ENCODE measurements at regions not wholly inside any gene's neighbourhood (a gene's known extent, or its start where the extent isn't known, plus 50 kb on each side); places are given as distances from the start of the nearest gene placed in this dataset.

- peaks cover 0 to 2% (median 1%) of the 10 kb centered on the region in 3 donors for H3K27me3 Mint-ChIP-seq (ENCODE audit: low read depth in 3 of 3)
- no peak for TF ChIP-seq CTCF (IDR thresholded peaks at IDR 0.05)
- Histone ChIP-seq H4K20me1 (ENCODE audit: insufficient read depth, low read length) (no peaks in the 10 kb centered on the region), H2AFZ (ENCODE audit: insufficient read depth, low read depth, low read length, poor library complexity, severe bottlenecking) (no peak overlapping the region), H3K27me3 (ENCODE audit: control insufficient read depth in 2 of 2, insufficient read depth in 2 of 2, low read length in 2 of 2) (no peaks in the 10 kb centered on the region), H3K27ac (ENCODE audit: low read depth in 1 of 2, low read length in 2 of 2) (no peak overlapping the region), H3K9me3 (replicated peaks in 1 of 2; ENCODE audit: control insufficient read depth in 1 of 2, insufficient read depth in 1 of 2, low read length in 2 of 2) (no peaks in the 10 kb centered on the region), H3K36me3 (replicated peaks in 1 of 2; ENCODE audit: control insufficient read depth in 1 of 2, insufficient read depth in 2 of 2, low read length in 2 of 2) (no peaks in the 10 kb centered on the region), H3K4me3 (replicated peaks in 1 of 3; ENCODE audit: low read depth in 2 of 3, low read length in 3 of 3) (no peak overlapping the region), H3K9ac (ENCODE audit: insufficient read depth, low read length, poor library complexity, severe bottlenecking) (no peak overlapping the region), H3K79me2 (ENCODE audit: insufficient read depth, low read length) (no peaks in the 10 kb centered on the region), H3K4me2 (replicated peaks; ENCODE audit: extremely low read depth, low read length, poor library complexity, severe bottlenecking) (no peak overlapping the region), H3K4me1 (ENCODE audit: control insufficient read depth in 1 of 2, insufficient read depth in 2 of 2, low read length in 2 of 2) (peaks cover 0 to 5% of the 10 kb centered on the region in 2 donors)
- H3K4me3 Mint-ChIP-seq = no peak overlapping the region
- H3K9me3 Mint-ChIP-seq = peaks cover 0 to 8% (median 4%) of the 10 kb centered on the region in 7 donors
- intact Hi-C loops (cut with micrococcal nuclease) = no loop called here
- DNase-seq = no peak
- H3K36me3 Mint-ChIP-seq = no peaks in the 10 kb centered on the region
- no peak overlapping the region for H3K27ac Mint-ChIP-seq
- no peaks in the 10 kb centered on the region for H3K4me1 Mint-ChIP-seq
Measured at GRCh38 chr3:153658136-153658535, 463.1 kb upstream of the ARHGEF26 start.

DNA sequence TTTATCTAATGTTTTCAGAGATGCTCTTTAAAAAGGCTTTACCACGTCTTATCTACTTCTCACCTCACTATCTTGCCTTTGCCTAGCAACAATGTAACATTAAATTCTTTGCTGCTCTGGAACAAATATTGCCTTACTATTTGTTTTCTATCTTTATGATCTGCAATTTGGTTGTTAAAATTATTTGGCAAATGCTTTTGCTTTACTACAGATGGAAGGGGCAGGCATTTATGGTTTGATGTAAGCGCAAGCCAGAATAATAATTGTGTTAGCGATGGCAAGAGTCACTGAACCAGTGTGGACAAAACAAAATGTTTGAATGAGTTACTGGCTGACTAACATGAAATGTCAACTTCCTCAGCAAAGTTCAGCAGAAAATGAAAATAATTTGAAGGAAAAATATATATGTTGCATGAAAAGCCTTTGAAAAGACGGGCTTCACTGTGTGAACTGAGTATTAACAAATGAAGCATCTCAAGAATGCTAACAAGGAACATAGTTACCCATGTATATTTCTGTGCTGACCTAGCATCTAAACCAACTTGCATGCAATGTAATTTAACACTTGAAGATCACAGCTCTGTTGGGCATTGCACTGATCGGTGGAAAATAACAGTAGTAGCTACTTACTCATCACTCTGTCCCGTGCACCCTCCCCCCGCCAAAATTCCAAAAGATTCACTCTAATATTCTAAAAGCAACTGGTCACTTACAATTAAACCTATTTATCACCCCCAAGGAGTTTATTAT lies 454.0 kb upstream of the ARHGEF26 start:
- Mint-ChIP-seq H3K4me3 (no peak overlapping the region), H3K27me3 (ENCODE audit: low read depth in 3 of 3) (peaks cover 1 to 7% (median 2%) of the 10 kb centered on the region in 3 donors), H3K9me3 (peaks cover 0 to 4% (median 2%) of the 10 kb centered on the region in 7 donors), H3K4me1 (peaks cover 2% of the 10 kb centered on the region), H3K27ac (no peak overlapping the region), H3K36me3 (no peaks in the 10 kb centered on the region)
- Histone ChIP-seq H3K4me2 (replicated peaks; ENCODE audit: extremely low read depth, low read length, poor library complexity, severe bottlenecking) (no peak overlapping the region), H3K79me2 (ENCODE audit: insufficient read depth, low read length) (no peaks in the 10 kb centered on the region), H2AFZ (ENCODE audit: insufficient read depth, low read depth, low read length, poor library complexity, severe bottlenecking) (no peak overlapping the region), H3K4me1 (ENCODE audit: control insufficient read depth in 1 of 2, insufficient read depth in 2 of 2, low read length in 2 of 2) (peaks cover 0 to 2% of the 10 kb centered on the region in 2 donors), H3K9ac (ENCODE audit: insufficient read depth, low read length, poor library complexity, severe bottlenecking) (no peak overlapping the region), H3K4me3 (replicated peaks in 1 of 3; ENCODE audit: low read depth in 2 of 3, low read length in 3 of 3) (no peak overlapping the region), H3K27me3 (ENCODE audit: control insufficient read depth in 2 of 2, insufficient read depth in 2 of 2, low read length in 2 of 2) (no peaks in the 10 kb centered on the region), H3K9me3 (replicated peaks in 1 of 2; ENCODE audit: control insufficient read depth in 1 of 2, insufficient read depth in 1 of 2, low read length in 2 of 2) (no peaks in the 10 kb centered on the region), H4K20me1 (ENCODE audit: insufficient read depth, low read length) (no peaks in the 10 kb centered on the region), H3K27ac (ENCODE audit: low read depth in 1 of 2, low read length in 2 of 2) (no peak overlapping the region), H3K36me3 (replicated peaks in 1 of 2; ENCODE audit: control insufficient read depth in 1 of 2, insufficient read depth in 2 of 2, low read length in 2 of 2) (no peaks in the 10 kb centered on the region)
- WGBS (ENCODE audit: insufficient coverage) = 100% methylated on average over 2 of the region's 7 CpGs
- intact Hi-C loops (cut with micrococcal nuclease) = no loop called here
- no peak for DNase-seq
- TF ChIP-seq CTCF (IDR thresholded peaks at IDR 0.05) = no peak

All from CD14-positive monocyte (primary cell).